ENCODE measurements at regions not wholly inside any gene's neighbourhood (a gene's known extent, or its start where the extent isn't known, plus 50 kb on each side); places are given as distances from the start of the nearest gene placed in this dataset.

GRCh38 chr11:15300341-15300740 is 185.6 kb downstream of the INSC start:
- Histone ChIP-seq H3K4me3 (no peak overlapping the region), H3K4me1 (replicated peaks in 1 of 2; ENCODE audit: control insufficient read depth in 2 of 2, insufficient read depth in 2 of 2, low read length in 2 of 2) (no peaks in the 10 kb centered on the region), H3K4me2 (ENCODE audit: insufficient read depth, low read length) (no peak overlapping the region), H3K9ac (ENCODE audit: insufficient read depth in 1 of 2, low read depth in 2 of 2, low read length in 2 of 2) (no peak overlapping the region), H3K9me3 (replicated peaks; ENCODE audit: control insufficient read depth, insufficient read depth, low read depth, low read length) (no peaks in the 10 kb centered on the region), H3K9me1 (ENCODE audit: control insufficient read depth, insufficient read depth, low read length) (no peaks in the 10 kb centered on the region), H3K36me3 (ENCODE audit: control insufficient read depth, insufficient read depth, low read length) (no peaks in the 10 kb centered on the region), H3K27ac (ENCODE audit: extremely low read depth, low read depth, low read length) (no peak overlapping the region), H3K79me2 (ENCODE audit: control insufficient read depth, insufficient read depth, low read length) (no peaks in the 10 kb centered on the region), H4K20me1 (replicated peaks; ENCODE audit: control insufficient read depth, insufficient read depth, low read length) (no peaks in the 10 kb centered on the region), H3K27me3 (ENCODE audit: control insufficient read depth in 2 of 2, insufficient read depth in 2 of 2, low read length in 2 of 2) (no peaks in the 10 kb centered on the region; a peak in 1 of 5 replicates), H2AFZ (ENCODE audit: low read depth, low read length) (no peak overlapping the region)
- DNase-seq (ENCODE audit: extremely low read depth in 1 of 4, low spot score in 3 of 4) (no peak), ATAC-seq (no peak), FAIRE-seq (no peak)
- under 1% methylated on average over 14 of the region's 14 CpGs for WGBS (ENCODE audit: insufficient coverage, low coverage, missing lambda C conversion rate)
- intact Hi-C loops (cut with micrococcal nuclease) = no loop called here
- CTCF ChIA-PET (ENCODE audit: low intra/inter-chr PET ratio) = no interaction called here
- TF ChIP-seq EGR1 (conservative IDR thresholded peaks at IDR 0.05) = no peak
- BruUV-seq (replicated peaks) = no TSS peak
- POLR2A ChIA-PET = no interaction called here
- in situ Hi-C loops (cut with MboI) = no loop called here

DNA sequence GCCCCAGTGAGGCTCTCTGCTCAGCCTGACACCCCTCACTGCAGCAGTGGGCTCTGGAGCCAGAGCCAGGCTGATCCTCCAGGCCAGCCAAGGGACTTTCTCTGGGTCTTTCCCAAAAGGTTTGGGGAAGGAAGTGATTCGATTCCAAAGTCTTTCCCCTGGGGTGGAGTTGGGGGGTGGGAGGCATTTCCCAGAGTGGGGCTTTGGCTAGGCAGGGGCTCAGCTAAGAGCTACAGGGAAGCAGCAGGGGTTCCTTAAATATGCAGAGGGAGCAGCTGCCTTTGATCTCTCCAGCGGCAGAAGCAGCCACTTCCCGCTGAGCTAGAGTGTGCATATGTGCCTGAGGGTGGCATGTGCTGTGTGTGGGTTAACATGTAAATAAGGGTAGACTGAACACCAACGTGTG is 192.9 kb downstream of the INSC start:
- FAIRE-seq (no peak), ATAC-seq (no peak), DNase-seq (ENCODE audit: extremely low read depth in 1 of 4, low spot score in 3 of 4) (no peak)
- TF ChIP-seq CEBPZ (IDR thresholded peaks at IDR 0.05; ENCODE audit: borderline replicate concordance, low read depth, low read length) (no peak), SREBF2 (CRISPR knock-in tag; IDR thresholded peaks at IDR 0.05) (no peak), HES1 (IDR thresholded peaks at IDR 0.05; ENCODE audit: low read depth) (no peak), ZNF431 (CRISPR knock-in tag; IDR thresholded peaks at IDR 0.05) (no peak), CAMTA2 (CRISPR knock-in tag; conservative IDR thresholded peaks at IDR 0.05) (no peak), CCAR2 (IDR thresholded peaks at IDR 0.05; ENCODE audit: low read depth, low read length) (no peak), ZC3H8 (IDR thresholded peaks at IDR 0.05) (no peak)
- TF ChIP-seq, protein P1, sequence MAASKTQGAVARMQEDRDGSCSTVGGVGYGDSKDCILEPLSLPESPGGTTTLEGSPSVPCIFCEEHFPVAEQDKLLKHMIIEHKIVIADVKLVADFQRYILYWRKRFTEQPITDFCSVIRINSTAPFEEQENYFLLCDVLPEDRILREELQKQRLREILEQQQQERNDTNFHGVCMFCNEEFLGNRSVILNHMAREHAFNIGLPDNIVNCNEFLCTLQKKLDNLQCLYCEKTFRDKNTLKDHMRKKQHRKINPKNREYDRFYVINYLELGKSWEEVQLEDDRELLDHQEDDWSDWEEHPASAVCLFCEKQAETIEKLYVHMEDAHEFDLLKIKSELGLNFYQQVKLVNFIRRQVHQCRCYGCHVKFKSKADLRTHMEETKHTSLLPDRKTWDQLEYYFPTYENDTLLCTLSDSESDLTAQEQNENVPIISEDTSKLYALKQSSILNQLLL (CRISPR knock-in tag; IDR thresholded peaks at IDR 0.05; ENCODE audit: borderline replicate concordance) = no peak
- intact Hi-C loops (cut with micrococcal nuclease) (no loop called here), in situ Hi-C loops (cut with MboI) (no loop called here)
- H3K9me1 ChIP-seq (ENCODE audit: control insufficient read depth, insufficient read depth, low read length) = no peaks in the 10 kb centered on the region
- no peak overlapping the region for H2AFZ ChIP-seq (ENCODE audit: low read depth, low read length)
- no peak overlapping the region for H3K27ac ChIP-seq (ENCODE audit: extremely low read depth, low read depth, low read length)
- H3K4me3 ChIP-seq = no peak overlapping the region
- H3K9me3 ChIP-seq (replicated peaks; ENCODE audit: control insufficient read depth, insufficient read depth, low read depth, low read length) = no peaks in the 10 kb centered on the region
- no peaks in the 10 kb centered on the region for H3K4me1 ChIP-seq (replicated peaks in 1 of 2; ENCODE audit: control insufficient read depth in 2 of 2, insufficient read depth in 2 of 2, low read length in 2 of 2)
- ChIA-PET POLR2A (no interaction called here), CTCF (ENCODE audit: low intra/inter-chr PET ratio) (no interaction called here)
- H4K20me1 ChIP-seq (replicated peaks; ENCODE audit: control insufficient read depth, insufficient read depth, low read length) = no peaks in the 10 kb centered on the region
- 0% methylated on average over 3 of the region's 4 CpGs for WGBS (ENCODE audit: insufficient coverage, low coverage, missing lambda C conversion rate)
- H3K9ac ChIP-seq (ENCODE audit: insufficient read depth in 1 of 2, low read depth in 2 of 2, low read length in 2 of 2) = no peak overlapping the region
- no peaks in the 10 kb centered on the region for H3K27me3 ChIP-seq (ENCODE audit: control insufficient read depth in 2 of 2, insufficient read depth in 2 of 2, low read length in 2 of 2)
- H3K36me3 ChIP-seq (ENCODE audit: control insufficient read depth, insufficient read depth, low read length) = no peaks in the 10 kb centered on the region
- H3K4me2 ChIP-seq (ENCODE audit: insufficient read depth, low read length) = no peak overlapping the region
- no TSS peak for BruUV-seq (replicated peaks)
- H3K79me2 ChIP-seq (ENCODE audit: control insufficient read depth, insufficient read depth, low read length) = no peaks in the 10 kb centered on the region
